Panc1 (cell line): ENCODE measurements at regions not wholly inside any gene's neighbourhood (a gene's known extent, or its start where the extent isn't known, plus 50 kb on each side); places are given as distances from the start of the nearest gene placed in this dataset.

Source experiments
- ATAC-seq: fragments of 200-7000 bp; cut with Tn5 transposase; 2 replicates; pipeline ENCODE4 v1.9.1; 2020; ENCODE audit warnings: mild to moderate bottlenecking, moderate library complexity
- BruUV-seq: library from RNA; stranded (reverse); fragments of 400-500 nt; replicated peaks from 2 replicates; lab custom pipeline; 2021; lab: Mats Ljungman, UMichigan
- CTCF ChIA-PET: fragments of 300-600 bp; sonication (Branson Sonifier 250); formaldehyde crosslinking; loops from one replicate; lab custom pipeline; 2022; ENCODE audit warnings: antibody characterized with exemption; lab: Charles Lee
- POLR2A ChIA-PET: fragments of 300-600 bp; sonication (Branson Sonifier 250); formaldehyde crosslinking; loops from one replicate; lab custom pipeline; 2022; ENCODE audit warnings: antibody characterized with exemption; lab: Charles Lee
- DNase-seq: peaks from one replicate; pipeline ENCODE4 v3.0.0-alpha.2; 2010; ENCODE audit warnings: low read depth, low spot score
- H3K27ac ChIP-seq: 2 replicates; pipeline ENCODE4 v1.5.1; 2011; ENCODE audit warnings: mild to moderate bottlenecking, low read length, inconsistent platforms
- H3K27me3 ChIP-seq: fragments of 200-500 bp; sonication (Bioruptor generic); 2 replicates; pipeline ENCODE4 v1.6.0; 2014; ENCODE audit warnings: low read length, inconsistent platforms; ENCODE audit not compliant: control insufficient read depth, insufficient read depth
- H3K36me3 ChIP-seq: fragments of 200-500 bp; sonication (Bioruptor generic); 2 replicates; pipeline ENCODE4 v1.5.1; 2014; ENCODE audit warnings: inconsistent platforms, mild to moderate bottlenecking, low read length, moderate library complexity; ENCODE audit not compliant: control insufficient read depth, insufficient read depth
- H3K4me1 ChIP-seq: 2 replicates; pipeline ENCODE4 v1.5.1; 2011; ENCODE audit warnings: inconsistent platforms, mild to moderate bottlenecking, low read length, moderate library complexity; ENCODE audit not compliant: control insufficient read depth, insufficient read depth
- H3K4me3 ChIP-seq, 2 experiments: 2 replicates each; pipeline ENCODE4 v1.5.1; 2011 to 2012; ENCODE audit warnings: low read depth in 2 of 2, low read length in 2 of 2, mild to moderate bottlenecking in 2 of 2, inconsistent platforms in 1 of 2, moderate library complexity in 1 of 2
- H3K9me3 ChIP-seq: fragments of 200-500 bp; sonication (Bioruptor generic); 2 replicates; pipeline ENCODE4 v1.5.1; 2014; ENCODE audit warnings: low read depth, mild to moderate bottlenecking, inconsistent platforms, low read length, moderate library complexity; ENCODE audit not compliant: control insufficient read depth, insufficient read depth
- CTCF ChIP-seq: fragments of 450-650 bp; IDR thresholded peaks from 2 replicates; pipeline ENCODE4 v1.5.1; 2017; ENCODE audit warnings: mild to moderate bottlenecking
- POLR2AphosphoS5 ChIP-seq: IDR thresholded peaks from 2 replicates; pipeline ENCODE4 v1.6.1; 2012; ENCODE audit warnings: mild to moderate bottlenecking, low read depth, low read length, moderate library complexity
- REST ChIP-seq, 2 experiments: IDR thresholded peaks; 2 replicates each; pipeline ENCODE4 v1.6.1; 2011 to 2012; ENCODE audit warnings: low read depth in 2 of 2, control low read depth in 1 of 2, low read length in 1 of 2, mild to moderate bottlenecking in 1 of 2, moderate library complexity in 1 of 2; ENCODE audit not compliant: insufficient read depth in 1 of 2
- SIN3A ChIP-seq: IDR thresholded peaks from 2 replicates; pipeline ENCODE4 v1.6.1; 2012; ENCODE audit warnings: low read depth, mild to moderate bottlenecking, low read length, moderate library complexity, borderline replicate concordance; ENCODE audit not compliant: insufficient read depth
- TCF7L2 ChIP-seq: IDR thresholded peaks from 2 replicates; pipeline ENCODE4 v1.6.1; 2011; ENCODE audit warnings: mild to moderate bottlenecking, low read depth, low read length, inconsistent platforms
- in situ Hi-C: cut with HindIII; loops from 2 replicates; pipeline ENCODE4 v1.10.0; 2016; ENCODE audit warnings: low sequenced_read_pairs, low pct_unique_long_range_greater_than_20kb
- intact Hi-C: fragments of 100-400 bp; cut with micrococcal nuclease; formaldehyde crosslinking; loops from one replicate; pipeline ENCODE4 v1.10.0; 2022; ENCODE audit not compliant: unreplicated experiment

GRCh38 chr10:78162853-78163252 lies 129.2 kb downstream of the RPS24 start:
- BruUV-seq = no TSS peak
- TF ChIP-seq REST (IDR thresholded peaks at IDR 0.05; ENCODE audit: insufficient read depth in 1 of 2, low read depth in 2 of 2, low read length in 1 of 2) (no peak), TCF7L2 (no peak), SIN3A (no peak), CTCF (no peak), POLR2AphosphoS5 (no peak)
- intact Hi-C loops (no loop called here), in situ Hi-C loops (no loop called here)
- POLR2A ChIA-PET = no interaction called here
- no peak overlapping the region for H3K4me3 ChIP-seq
- no peak overlapping the region for H3K27ac ChIP-seq
- no peaks in the 10 kb centered on the region for H3K9me3 ChIP-seq
- no peak for DNase-seq
- CTCF ChIA-PET = interaction anchor here (0.9 kb wide), 1 partner anchor 115 kb away, joined by 3 read pairs; no protein-coding TSS in a partner anchor
- H3K36me3 ChIP-seq = no peaks in the 10 kb centered on the region
- ATAC-seq = peak; percentile 40; the same call in 1 of the 2 replicates
- H3K27me3 ChIP-seq = peaks cover 22% of the 10 kb centered on the region
- no peaks in the 10 kb centered on the region for H3K4me1 ChIP-seq

- no peaks in the 10 kb centered on the region for H3K36me3 ChIP-seq
- H3K4me3 ChIP-seq = no peak overlapping the region
- in situ Hi-C loops = no loop called here
- no peaks in the 10 kb centered on the region for H3K9me3 ChIP-seq
- TF ChIP-seq TCF7L2 (no peak), SIN3A (no peak), REST (IDR thresholded peaks at IDR 0.05; ENCODE audit: insufficient read depth in 1 of 2, low read depth in 2 of 2, low read length in 1 of 2) (no peak), POLR2AphosphoS5 (no peak), CTCF (no peak)
- H3K27ac ChIP-seq = no peak overlapping the region
- no TSS peak for BruUV-seq
- ChIA-PET CTCF (no interaction called here), POLR2A (no interaction called here)
- H3K27me3 ChIP-seq = peaks cover 29% of the 10 kb centered on the region
- no peaks in the 10 kb centered on the region for H3K4me1 ChIP-seq
- DNase-seq = no peak
- intact Hi-C loops = loop anchor here (2.0 kb wide), 1 partner anchor 118 kb away; no protein-coding TSS in a partner anchor
- ATAC-seq = no peak
Observed at GRCh38 chr10:78164702-78165101, 131.0 kb downstream of the RPS24 start.
